IMR-90 (cell line): ENCODE measurements at regions not wholly inside any gene's neighbourhood (a gene's known extent, or its start where the extent isn't known, plus 50 kb on each side); places are given as distances from the start of the nearest gene placed in this dataset.

Experiments used
- BHLHE40 ChIP-seq: fragments of 150-350 bp; IDR thresholded peaks from 2 replicates; pipeline ENCODE4 v1.6.1; 2016; ENCODE audit warnings: mild to moderate bottlenecking, low read depth, low read length
- CEBPB ChIP-seq: IDR thresholded peaks from 2 replicates; pipeline ENCODE4 v1.6.1; 2012; ENCODE audit warnings: low read depth, low read length, improper control_type of control experiment
- CHD1 ChIP-seq: IDR thresholded peaks from 2 replicates; pipeline ENCODE4 v1.6.1; 2012; ENCODE audit warnings: low read depth, low read length, improper control_type of control experiment
- FOS ChIP-seq: fragments of 150-350 bp; IDR thresholded peaks from 2 replicates; pipeline ENCODE4 v1.6.1; 2016; ENCODE audit warnings: low read depth, low read length
- MAZ ChIP-seq: IDR thresholded peaks from 2 replicates; pipeline ENCODE4 v1.6.1; 2012; ENCODE audit warnings: low read depth, mild to moderate bottlenecking, low read length, improper control_type of control experiment, moderate library complexity, borderline replicate concordance
- MXI1 ChIP-seq: IDR thresholded peaks from 2 replicates; pipeline ENCODE4 v1.6.1; 2012; ENCODE audit warnings: low read depth, mild to moderate bottlenecking, low read length, moderate library complexity, borderline replicate concordance
- POLR2A ChIP-seq: IDR thresholded peaks from 2 replicates; pipeline ENCODE4 v1.6.1; 2012; ENCODE audit warnings: mild to moderate bottlenecking, low read depth, low read length
- RAD21 ChIP-seq: IDR thresholded peaks from 2 replicates; pipeline ENCODE4 v1.6.1; 2012; ENCODE audit warnings: low read length, improper control_type of control experiment
- RCOR1 ChIP-seq: IDR thresholded peaks from 2 replicates; pipeline ENCODE4 v1.6.1; 2012; ENCODE audit warnings: mild to moderate bottlenecking, low read length, improper control_type of control experiment; ENCODE audit not compliant: insufficient replicate concordance
- SMC3 ChIP-seq: fragments of 150-350 bp; IDR thresholded peaks from 2 replicates; pipeline ENCODE4 v1.6.1; 2016; ENCODE audit warnings: low read depth, mild to moderate bottlenecking, antibody characterized with exemption, low read length, moderate library complexity
- USF2 ChIP-seq: fragments of 150-350 bp; IDR thresholded peaks from 2 replicates; pipeline ENCODE4 v1.6.1; 2017; ENCODE audit warnings: mild to moderate bottlenecking, antibody characterized with exemption, low read length, low read depth
- TF ChIP-seq, protein P1 (sequence below): conservative IDR thresholded peaks from 2 replicates; pipeline ENCODE4 v1.5.1; 2012; ENCODE audit warnings: mild to moderate bottlenecking, low read depth, low read length, improper control_type of control experiment

DNA sequence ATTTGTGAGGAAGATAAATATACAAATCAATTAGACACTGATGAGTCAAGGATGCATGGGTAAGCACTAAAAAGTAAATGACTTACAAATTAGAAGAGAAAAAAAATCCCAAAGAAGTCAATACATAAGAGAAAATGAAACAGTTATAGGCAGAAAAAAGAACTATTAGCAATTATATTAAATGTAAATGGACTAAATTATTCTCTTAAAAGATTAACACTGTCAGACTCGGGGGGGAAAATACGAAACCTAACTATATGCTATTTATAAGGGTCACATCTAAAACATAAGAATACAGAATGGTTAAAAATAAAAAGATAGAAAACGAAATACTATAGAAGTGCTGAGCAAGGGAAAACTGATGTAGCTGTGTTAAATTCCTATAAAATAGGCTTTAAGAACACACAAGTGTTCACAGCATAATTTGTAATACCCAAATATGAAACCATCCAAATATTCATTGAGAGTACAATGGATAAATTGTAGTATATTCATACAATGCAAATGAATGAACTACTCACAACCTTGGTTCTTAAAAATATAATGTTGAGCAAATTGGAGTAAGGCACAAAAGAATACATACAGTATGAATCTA is 67.1 kb upstream of the SH3PXD2B start:
- no peak for TF ChIP-seq POLR2A
- TF ChIP-seq, protein P1, sequence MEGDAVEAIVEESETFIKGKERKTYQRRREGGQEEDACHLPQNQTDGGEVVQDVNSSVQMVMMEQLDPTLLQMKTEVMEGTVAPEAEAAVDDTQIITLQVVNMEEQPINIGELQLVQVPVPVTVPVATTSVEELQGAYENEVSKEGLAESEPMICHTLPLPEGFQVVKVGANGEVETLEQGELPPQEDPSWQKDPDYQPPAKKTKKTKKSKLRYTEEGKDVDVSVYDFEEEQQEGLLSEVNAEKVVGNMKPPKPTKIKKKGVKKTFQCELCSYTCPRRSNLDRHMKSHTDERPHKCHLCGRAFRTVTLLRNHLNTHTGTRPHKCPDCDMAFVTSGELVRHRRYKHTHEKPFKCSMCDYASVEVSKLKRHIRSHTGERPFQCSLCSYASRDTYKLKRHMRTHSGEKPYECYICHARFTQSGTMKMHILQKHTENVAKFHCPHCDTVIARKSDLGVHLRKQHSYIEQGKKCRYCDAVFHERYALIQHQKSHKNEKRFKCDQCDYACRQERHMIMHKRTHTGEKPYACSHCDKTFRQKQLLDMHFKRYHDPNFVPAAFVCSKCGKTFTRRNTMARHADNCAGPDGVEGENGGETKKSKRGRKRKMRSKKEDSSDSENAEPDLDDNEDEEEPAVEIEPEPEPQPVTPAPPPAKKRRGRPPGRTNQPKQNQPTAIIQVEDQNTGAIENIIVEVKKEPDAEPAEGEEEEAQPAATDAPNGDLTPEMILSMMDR: no peak
- no peak for TF ChIP-seq USF2
- no peak for TF ChIP-seq SMC3
- no peak for TF ChIP-seq RCOR1
- TF ChIP-seq RAD21: no peak
- TF ChIP-seq BHLHE40: no peak
- no peak for TF ChIP-seq CHD1
- TF ChIP-seq MXI1: no peak
- TF ChIP-seq MAZ: no peak
- no peak for TF ChIP-seq FOS
- no peak for TF ChIP-seq CEBPB
